Bronchial epithelial cell (primary cell): ENCODE measurements at regions not wholly inside any gene's neighbourhood (a gene's known extent, or its start where the extent isn't known, plus 50 kb on each side); places are given as distances from the start of the nearest gene placed in this dataset.

ENCODE experiments used
- DNase-seq: peaks from one replicate; pipeline ENCODE4 v3.0.0-alpha.2; 2010; ENCODE audit warnings: low read depth
- FAIRE-seq: peaks from 2 replicates; lab custom pipeline; 2011; peaks lifted over from hg19 to GRCh38; lab: Jason Lieb, UNC
- H3K27me3 ChIP-seq: 2 replicates; pipeline ENCODE4 v1.5.1; 2011; ENCODE audit warnings: low read length; ENCODE audit not compliant: control insufficient read depth, insufficient read depth
- H3K36me3 ChIP-seq: 2 replicates; pipeline ENCODE4 v1.5.1; 2011; ENCODE audit warnings: low read length; ENCODE audit not compliant: control insufficient read depth, insufficient read depth
- H3K4me3 ChIP-seq: 2 replicates; pipeline ENCODE4 v1.5.1; 2011; ENCODE audit warnings: mild to moderate bottlenecking, low read depth, low read length, control low read depth
- CTCF ChIP-seq: IDR thresholded peaks from 2 replicates; pipeline ENCODE4 v1.5.1; 2011; ENCODE audit warnings: mild to moderate bottlenecking, moderate library complexity, low read length, control low read depth, inconsistent platforms; ENCODE audit not compliant: insufficient read depth, severe bottlenecking

DNA sequence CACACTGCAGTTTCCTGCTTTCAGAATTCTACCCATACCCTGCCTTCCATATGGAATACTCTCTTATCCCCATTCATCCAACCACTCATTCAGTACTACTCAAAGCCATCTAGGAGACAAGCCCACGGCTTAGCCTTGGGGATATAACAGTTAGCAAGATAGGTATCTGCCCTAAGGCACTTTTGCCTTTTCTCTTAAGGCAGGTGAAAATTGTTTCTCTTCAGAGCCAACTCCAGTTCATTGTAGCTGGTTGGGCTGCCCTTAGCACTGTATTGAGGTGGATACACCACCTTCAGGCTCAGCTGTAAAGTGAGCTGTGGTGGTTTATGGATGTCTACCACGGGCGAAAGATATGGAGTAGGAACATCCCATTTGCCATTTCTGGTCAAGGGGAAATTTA, 729.7 kb upstream of the TBX3 start:
- DNase-seq, result no peak
- no peaks in the 10 kb centered on the region for H3K27me3 ChIP-seq
- TF ChIP-seq CTCF, result no peak
- no peak overlapping the region for H3K4me3 ChIP-seq
- FAIRE-seq, result no peak
- no peaks in the 10 kb centered on the region for H3K36me3 ChIP-seq

DNA sequence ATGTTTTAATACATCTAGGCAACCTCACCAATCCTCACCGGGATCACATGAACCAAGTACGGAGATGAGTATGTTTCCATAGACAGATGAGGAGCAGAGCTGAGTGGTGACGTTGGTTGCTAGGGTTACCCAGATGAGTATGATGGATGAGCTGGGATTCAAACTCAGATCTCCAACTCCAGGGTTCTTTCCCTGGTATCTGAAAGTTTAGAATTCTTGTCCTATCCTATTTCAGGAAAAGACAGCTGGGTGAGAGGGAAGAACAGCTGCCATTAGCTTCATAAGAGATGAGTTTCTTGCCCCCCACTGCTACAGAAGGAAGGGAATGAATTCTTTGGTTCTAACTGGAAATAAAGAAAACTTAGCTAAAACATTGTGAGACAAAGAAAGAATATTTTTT, 728.9 kb upstream of the TBX3 start:
- Histone ChIP-seq H3K36me3 (no peaks in the 10 kb centered on the region), H3K4me3 (no peak overlapping the region), H3K27me3 (no peaks in the 10 kb centered on the region)
- DNase-seq (no peak), FAIRE-seq (no peak)
- TF ChIP-seq CTCF, result no peak

DNA sequence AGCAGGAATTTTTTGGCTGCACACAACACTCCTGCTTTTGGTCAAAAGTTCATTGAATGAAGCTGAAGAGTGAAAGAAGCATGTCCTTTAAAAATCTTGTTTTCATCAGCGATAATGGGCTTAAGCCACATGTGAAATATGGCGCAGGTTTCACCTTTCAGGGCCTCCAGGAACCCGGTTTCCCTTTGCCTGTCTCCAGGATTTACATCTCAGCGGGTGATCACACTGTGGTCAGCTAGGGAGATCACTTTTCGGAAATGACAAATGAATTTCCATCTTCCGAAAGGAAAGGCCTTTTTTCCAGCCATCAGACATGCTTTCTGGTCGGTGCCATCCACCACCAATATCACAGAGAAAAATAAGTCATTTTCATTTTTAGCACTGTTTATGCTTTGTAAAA, 727.1 kb upstream of the TBX3 start:
- H3K36me3 ChIP-seq, result no peaks in the 10 kb centered on the region
- no peak for TF ChIP-seq CTCF
- no peak overlapping the region for H3K4me3 ChIP-seq
- H3K27me3 ChIP-seq, result no peaks in the 10 kb centered on the region
- DNase-seq (no peak), FAIRE-seq (no peak)

- TF ChIP-seq CTCF, result no peak
- no peak for FAIRE-seq
- H3K36me3 ChIP-seq, result no peaks in the 10 kb centered on the region
Observed at GRCh38 chr12:115408642-115409041, 724.7 kb upstream of the TBX3 start.

GRCh38 chr12:115407723-115408122, 723.7 kb upstream of the TBX3 start:
- Histone ChIP-seq H3K36me3 (no peaks in the 10 kb centered on the region), H3K4me3 (no peak overlapping the region), H3K27me3 (no peaks in the 10 kb centered on the region)
- FAIRE-seq (no peak), DNase-seq (peak; percentile 69)
- no peak for TF ChIP-seq CTCF

More at GRCh38 chr12:115408642-115409041, 724.7 kb upstream of the TBX3 start:
- no peaks in the 10 kb centered on the region for H3K27me3 ChIP-seq
- DNase-seq, result no peak
- H3K4me3 ChIP-seq, result no peak overlapping the region

DNA sequence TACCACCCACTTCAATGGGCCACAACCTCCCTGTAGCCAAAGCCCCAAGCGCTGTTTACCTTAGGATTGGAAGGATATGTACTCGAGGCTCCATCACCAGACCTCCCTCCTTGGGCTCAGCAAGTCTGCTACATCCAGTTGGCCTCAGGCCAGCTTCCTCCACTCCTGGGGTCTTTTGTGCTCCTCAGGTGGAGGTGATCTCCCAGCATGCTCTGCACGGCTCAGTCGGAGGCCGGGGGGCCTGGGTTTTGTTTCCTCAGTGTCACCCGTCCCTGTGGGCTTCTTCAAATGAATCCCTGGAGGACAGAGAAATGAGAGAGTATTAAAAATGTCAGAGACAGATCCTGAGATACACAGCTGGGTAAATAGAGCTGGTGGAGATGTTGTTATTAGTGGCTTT, 723.1 kb upstream of the TBX3 start:
- Histone ChIP-seq H3K36me3 (no peaks in the 10 kb centered on the region), H3K27me3 (no peaks in the 10 kb centered on the region), H3K4me3 (no peak overlapping the region)
- no peak for TF ChIP-seq CTCF
- no peak for DNase-seq
- no peak for FAIRE-seq
